Esophagus muscularis mucosa (tissue), 4 donors: ENCODE measurements at regions not wholly inside any gene's neighbourhood (a gene's known extent, or its start where the extent isn't known, plus 50 kb on each side); places are given as distances from the start of the nearest gene placed in this dataset.

Source experiments
- CTCF ChIP-seq, 3 experiments: fragments of 200-600 bp in 2 of 3; fragments of 450-650 bp in 1 of 3; sonication (generic) in 2 of 3; IDR thresholded peaks; one replicate each; pipeline ENCODE4 v1.5.1; 2017 to 2019; ENCODE audit warnings: antibody characterized with exemption in 3 of 3, mild to moderate bottlenecking in 2 of 3, moderate library complexity in 1 of 3
- EP300 ChIP-seq: sonication (generic); formaldehyde crosslinking; IDR thresholded peaks from one replicate; pipeline ENCODE4 v1.6.1; 2017; ENCODE audit warnings: antibody characterized with exemption
- POLR2A ChIP-seq: fragments of 450-650 bp; IDR thresholded peaks from one replicate; pipeline ENCODE4 v1.6.1; 2017; ENCODE audit warnings: antibody characterized with exemption, moderate library complexity, mild to moderate bottlenecking, low read depth

GRCh38 chr3:31009881-31010280 is 115.4 kb upstream of the GADL1 start:
- TF ChIP-seq CTCF (IDR thresholded peaks at IDR 0.05) (no peak), POLR2A (no peak), EP300 (no peak)
